Ammon's horn (tissue), 1 donor: ENCODE measurements at regions not wholly inside any gene's neighbourhood (a gene's known extent, or its start where the extent isn't known, plus 50 kb on each side); places are given as distances from the start of the nearest gene placed in this dataset.
A peak's percentile ranks its signal among the peaks of the same experiment; 100 is the strongest.
"Not testable (repeated sequence)": the region's sequence is repeated elsewhere in the genome, so short reads cannot be mapped to it uniquely, and the experiment has no call there.

Experiments used
- DNase-seq: peaks from one replicate; pipeline ENCODE4 v3.0.0-alpha.2; 2016; ENCODE audit warnings: low spot score

DNA sequence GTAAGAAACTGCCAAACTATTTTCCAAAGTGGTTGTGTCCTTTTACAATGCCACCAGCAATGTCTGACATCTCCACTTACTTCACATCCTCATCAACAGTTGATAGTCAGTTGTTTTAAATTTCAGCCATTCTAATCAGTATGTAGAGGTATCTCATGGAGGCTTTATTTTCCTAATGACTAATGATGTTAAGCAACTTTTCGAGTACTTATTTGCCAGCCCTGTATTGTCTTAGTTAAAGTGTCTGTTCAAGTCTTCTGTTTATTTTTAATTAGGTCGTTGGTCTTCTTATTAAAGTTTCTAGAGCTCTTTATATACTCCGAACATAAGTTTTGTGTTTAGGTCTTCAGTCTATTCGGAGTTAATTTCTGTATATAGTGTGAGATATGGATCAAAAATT, 54.9 kb upstream of the NBPF12 start:
- not testable (repeated sequence) for DNase-seq

DNA sequence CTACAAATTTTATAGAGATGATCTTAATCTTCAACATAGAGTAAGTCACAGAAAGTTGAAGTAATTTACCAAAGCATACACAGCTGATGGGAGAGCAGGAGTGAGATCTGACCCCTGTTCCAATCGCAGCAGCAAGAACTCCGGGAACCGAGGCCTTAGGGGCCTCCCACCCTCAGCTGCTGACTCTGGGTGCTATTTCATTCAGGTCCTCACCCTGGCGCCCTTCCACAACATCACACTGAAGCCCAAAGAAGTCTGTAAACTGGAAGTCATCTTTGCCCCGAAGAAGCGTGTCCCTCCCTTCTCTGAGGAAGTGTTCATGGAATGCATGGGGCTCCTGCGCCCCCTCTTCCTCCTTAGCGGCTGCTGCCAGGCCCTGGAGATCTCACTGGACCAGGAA, 57.0 kb upstream of the NBPF12 start:
- not testable (repeated sequence) for DNase-seq

DNA sequence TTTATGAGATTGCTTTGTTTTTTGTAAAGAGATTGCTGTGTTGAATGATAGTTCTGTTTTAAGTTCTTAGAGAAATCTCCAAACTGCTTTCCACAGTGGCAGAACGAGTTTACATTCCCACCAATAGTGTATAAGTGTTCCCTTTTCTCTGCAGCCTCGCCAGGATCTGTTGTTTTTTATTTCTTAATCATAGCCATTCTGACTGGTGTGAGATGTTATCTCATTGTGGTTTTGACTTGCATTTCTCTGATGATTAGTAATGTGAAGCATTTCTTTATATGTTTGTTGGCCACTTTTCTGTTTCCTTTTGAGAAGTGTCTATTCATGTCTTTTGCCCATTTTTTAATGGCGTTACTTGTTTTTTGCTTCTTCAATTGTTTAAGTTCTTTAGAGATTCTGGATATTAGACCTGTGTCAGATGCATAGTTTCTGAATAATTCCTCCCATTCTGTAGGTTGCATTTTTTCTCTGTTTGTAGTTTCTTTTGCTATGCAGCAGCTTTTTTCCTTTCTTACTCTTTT, 74.3 kb upstream of the NBPF12 start:
- not testable (repeated sequence) for DNase-seq

DNA sequence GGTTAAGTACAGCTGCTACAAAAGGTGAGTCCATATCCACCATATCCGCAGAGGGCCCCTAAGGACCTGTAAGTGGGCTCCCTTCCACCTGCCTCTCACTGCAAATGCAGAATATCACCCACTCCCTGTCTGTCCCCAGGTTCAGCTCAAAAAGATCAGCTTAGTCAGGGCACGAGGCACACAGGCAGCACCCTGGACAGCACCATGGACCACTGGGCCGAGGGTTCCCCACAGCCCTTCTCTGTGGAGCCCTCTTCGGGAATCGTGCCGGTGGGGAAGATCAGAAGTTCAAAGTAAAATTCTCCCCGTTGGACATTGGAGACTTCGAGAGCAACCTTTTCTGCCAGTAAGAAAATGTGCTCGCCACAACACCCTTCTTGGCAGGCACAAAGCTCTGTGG, 85.0 kb upstream of the NBPF12 start:
- not testable (repeated sequence) for DNase-seq

DNA sequence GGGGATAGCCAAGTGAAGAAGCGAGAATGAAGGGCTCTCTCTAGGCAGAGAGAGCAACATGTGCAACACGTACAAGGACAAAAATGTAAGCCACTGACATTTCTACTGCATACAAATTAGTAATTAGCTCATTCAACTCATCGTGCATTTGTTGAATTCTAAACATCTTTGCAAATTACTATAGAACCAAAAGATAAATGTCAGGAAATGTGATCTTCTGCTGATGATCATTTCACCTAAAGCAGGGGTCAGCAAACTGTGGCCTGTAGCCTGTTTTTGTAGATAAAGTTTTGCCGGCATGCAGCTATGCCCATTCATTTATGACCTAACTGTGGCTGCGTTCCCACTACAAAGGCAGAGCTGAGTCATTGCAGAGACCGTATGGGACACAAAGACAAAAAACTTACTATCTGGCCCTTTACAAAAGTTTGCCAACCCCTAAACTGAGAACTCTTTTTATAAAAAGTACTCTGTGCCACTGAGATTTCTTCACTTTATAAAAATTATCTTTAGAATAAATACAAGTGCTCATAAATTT, 87.7 kb upstream of the NBPF12 start:
- DNase-seq, result not testable (repeated sequence)

DNA sequence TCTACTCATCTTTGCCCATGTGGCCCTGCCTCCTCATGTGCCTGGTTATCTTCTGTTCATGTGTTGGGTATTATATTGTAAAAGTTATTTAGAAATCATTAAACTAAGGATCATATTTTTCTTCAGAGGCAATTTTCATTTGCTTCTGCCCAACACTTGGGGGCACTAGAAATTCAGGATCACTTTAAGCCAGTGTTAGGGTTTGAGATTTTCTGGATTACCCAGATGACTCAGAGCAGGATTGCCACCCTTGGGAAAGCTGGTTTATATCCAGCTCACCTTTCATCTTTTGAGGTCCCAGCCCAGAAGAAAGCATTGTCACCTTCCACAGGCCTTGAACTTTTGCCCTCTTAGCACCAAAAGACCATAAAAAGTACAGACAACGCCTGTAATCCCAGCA, 99.4 kb upstream of the NBPF12 start:
- DNase-seq, result not testable (repeated sequence)

DNA sequence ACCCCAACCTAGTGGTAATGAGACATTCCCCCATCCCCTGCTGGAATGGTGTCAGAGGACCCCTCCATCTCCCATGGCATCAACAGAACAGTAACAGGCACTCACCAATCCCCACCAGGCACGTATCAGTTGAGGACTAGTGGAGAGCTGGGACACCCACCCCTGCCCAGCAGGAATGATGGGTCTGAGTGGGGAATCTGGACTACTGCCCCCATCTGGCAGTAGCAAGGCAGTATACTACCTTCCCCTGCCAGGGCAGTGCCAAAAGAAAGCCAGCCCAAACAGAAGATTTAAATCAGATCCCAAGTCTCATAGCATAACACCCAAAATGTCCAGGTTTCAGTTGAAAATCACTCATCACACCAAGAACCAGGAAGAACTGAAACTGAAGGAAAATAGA, 111.2 kb upstream of the NBPF12 start:
- DNase-seq, result not testable (repeated sequence)

DNA sequence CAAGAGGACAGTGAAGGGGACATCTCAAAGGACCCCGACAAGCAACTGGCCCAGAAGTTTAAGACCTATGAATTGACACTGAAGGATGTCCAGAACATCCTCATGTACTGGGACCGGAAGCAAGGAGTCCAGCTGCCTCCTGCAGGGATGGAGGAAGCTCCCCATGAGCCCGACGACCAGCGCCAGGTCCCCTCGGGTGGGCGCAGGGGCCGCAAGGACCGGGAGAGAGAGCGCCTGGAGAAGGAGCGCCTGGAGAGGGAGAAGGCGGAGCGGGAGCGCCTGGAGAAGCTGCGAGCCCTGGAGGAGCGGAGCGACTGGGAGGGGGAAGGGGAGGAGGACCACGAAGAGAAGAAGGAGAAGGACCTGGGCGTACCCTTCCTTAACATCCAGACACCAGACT, 143.9 kb upstream of the NBPF12 start:
- not testable (repeated sequence) for DNase-seq

DNA sequence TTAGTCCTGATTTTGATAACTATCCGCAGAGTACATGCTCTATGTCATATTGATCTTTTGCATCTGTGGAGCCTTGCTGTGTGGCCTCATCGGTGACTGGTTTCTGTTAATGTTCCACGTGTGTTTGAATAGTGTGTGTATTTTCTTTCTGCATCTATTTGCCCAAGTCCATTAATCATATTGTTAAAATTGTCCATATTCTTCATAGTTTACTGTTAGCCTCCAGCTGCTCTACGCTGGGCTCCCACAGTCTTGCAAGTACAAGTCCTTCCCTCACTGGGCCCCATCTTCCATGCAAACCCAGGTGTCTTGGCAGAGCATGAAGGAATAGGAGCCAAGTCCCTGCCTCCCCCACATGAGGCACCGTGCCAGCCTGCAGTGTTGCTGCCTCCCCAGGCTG, 145.4 kb upstream of the NBPF12 start:
- peak; percentile 16 for DNase-seq

DNA sequence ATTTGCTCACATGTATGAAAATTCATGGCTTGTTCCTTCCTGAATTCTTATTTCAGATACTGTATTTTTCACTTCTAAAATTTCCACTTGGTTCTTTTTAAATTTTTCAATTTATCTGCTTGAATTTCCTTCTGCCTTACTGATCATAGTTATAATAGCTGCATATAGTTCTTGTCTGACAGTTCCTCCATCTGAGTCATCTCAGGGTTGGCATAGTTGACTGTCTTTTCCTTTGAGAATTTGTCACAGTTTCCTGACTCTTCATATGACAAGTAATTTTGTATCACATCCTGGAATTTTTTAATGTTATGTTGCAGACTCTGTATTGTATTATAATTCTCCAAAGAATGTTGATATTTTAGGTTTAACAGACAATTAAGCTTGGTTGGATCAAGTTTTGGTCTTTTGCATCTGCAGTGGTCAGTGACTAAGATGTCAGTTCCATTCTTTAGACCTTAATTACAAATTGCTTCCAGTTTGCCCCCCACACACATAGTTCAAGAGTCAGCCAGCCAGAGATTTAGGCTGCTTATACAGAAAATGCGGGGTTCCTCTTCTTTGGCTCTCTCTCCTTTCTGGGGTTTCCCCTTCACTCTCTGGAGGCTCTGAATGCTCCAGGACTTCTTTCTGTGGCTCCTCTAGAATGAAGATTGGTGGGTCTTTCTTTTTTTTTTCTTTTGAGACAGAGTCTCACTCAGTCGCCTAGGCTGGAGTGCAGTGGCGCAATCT, 153.7 kb upstream of the NBPF12 start:
- DNase-seq, result not testable (repeated sequence)

DNA sequence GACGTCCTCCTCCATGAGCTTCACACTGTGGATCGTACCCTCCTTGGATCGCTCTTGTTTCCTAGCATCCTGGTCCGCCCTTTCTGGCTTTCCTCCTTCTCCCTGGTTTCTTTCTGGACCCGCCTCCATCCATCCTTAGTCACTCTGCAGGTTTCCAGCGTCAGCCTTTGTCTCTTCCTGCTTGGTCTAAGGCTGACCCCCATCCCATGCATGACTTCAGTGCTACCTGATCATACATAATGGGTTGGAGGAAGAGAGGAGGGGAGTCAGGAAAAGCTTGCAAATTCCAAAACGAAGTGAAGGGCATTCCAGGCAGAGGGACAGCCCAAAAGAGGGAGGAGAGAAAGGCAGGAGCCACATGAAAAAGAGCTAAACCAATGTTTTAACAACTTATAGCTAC, 156.9 kb upstream of the NBPF12 start:
- not testable (repeated sequence) for DNase-seq

DNA sequence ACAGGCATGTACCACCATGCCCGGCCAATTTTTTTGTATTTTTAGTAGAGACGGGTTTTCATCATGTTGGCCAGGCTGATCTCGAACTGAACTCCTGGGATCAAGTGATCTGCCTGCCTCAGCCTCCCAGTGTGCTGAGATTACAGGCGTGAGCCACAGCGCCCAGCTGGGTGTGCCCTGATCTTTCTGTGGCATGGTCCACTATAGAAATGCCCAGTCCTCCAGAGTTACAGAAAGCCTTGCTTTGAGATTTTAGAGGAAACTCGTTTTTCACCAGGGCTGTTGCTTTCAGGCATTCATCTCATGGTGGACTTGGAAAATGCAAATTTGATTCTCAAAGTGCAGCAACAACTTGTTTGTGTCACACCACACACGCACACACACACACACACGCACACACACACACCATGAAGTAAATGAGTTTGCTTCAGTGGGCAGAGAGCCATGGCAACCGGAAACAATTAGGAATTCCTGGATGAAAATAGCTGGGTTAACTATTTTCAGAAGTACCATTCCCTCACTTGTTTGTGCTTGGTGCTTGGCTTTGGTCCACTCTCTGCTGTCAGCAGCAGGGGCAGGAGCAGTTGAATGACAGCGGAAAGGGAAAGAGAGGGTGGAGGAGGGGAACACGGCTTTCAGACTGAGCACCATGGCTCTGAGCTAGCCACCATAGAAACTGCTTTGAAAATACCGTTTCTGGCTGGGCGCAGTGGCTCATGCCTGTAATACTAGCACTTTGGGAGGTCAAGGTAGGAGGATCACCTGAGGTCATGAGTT, 160.1 kb upstream of the NBPF12 start:
- peak; percentile 50 for DNase-seq

DNA sequence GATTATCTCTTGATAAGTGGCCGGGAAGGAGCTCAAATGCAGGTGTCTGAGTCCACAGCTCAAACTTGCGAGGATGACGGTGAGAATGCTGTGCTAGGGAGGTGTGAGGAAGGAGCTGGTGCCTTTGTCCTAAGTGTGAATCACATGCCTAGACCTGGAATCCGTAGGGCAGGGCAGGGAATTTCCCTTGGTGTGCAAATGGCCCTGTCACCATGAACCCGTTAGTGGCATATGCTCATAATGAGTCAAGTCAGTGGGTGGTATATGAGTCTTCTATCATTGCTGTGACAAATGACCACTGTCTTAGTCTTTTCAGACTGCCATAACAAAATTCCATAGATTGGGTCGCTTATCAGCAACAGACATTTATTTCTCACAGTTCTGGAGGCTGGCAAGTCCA, 163.1 kb upstream of the NBPF12 start:
- not testable (repeated sequence) for DNase-seq

DNA sequence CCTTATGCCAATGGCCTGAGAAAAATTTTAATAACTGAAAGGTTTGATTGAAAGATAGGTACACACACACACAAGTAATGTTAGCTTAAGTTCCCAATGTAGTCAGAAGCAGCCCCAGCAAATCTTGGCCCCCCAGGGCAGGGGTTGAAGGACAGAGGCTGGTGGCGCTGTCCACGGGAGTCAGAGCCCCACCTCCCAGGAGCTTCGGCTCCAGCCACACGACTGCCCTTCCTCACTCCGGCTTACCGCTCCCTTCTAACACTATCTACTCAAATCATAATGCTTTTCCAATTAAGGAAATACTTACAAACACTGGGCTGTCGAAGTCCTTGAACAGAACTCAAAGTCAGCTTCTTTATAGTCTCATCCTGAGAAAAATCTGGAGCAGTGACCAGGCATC, 163.9 kb upstream of the NBPF12 start:
- DNase-seq, result not testable (repeated sequence)

DNA sequence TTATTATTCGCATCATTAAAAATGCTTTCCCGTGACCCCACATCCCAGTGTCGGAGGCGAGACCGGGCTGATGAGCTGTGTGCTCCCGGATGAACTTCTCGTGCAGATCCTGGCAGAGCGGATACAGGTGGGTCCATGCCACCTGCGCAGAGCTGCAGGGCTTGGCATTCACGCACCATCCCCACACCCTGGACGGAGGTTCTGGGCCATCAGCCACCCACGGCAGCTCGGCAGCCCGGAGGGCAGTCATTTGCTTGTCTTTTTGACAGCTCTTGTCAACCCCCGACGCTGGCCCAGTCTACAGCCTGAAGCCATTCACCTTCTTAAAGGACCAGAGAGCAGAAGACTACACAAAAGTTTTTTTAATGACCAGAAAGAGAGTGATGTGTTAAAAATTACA, 166.7 kb upstream of the NBPF12 start:
- DNase-seq, result not testable (repeated sequence)

DNA sequence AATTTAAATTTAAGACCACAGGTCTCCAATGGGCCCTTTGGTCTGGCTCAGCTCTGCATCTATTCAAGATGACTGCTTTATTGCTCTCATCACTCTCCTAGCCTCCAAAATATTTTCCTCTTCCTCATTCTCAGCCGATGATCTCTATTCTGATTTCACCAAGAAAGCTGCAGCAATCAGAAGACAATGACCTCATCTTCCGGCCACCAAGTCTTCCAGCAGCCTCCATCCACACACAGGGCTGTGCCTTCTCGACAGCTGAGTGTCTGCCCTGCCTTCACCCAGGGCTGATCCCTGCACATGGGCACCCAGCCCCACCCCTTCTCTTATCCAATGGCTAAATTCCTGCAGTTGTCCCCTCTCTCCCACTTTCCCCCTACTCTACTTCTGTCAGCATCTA, 167.1 kb upstream of the NBPF12 start:
- DNase-seq, result not testable (repeated sequence)

DNA sequence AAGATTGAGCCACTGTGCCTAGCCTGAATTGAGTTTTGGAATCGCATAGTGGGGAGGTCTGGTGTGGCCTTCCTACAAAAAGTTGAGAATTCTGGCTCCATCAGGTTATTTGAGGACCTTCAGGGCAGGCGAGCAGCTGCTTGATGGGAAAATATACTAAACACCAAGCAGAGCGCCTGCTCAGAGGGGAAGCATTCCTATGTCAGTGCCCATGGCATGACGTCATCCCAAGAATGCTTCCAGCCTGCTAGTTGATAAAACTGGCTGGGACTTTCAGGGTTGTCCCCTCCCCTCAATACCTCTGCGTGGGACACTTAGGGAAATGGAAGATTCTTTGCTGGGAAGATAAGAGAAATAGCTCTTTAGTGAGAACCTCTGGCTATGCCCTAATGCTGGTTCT, 174.9 kb upstream of the NBPF12 start:
- not testable (repeated sequence) for DNase-seq

DNA sequence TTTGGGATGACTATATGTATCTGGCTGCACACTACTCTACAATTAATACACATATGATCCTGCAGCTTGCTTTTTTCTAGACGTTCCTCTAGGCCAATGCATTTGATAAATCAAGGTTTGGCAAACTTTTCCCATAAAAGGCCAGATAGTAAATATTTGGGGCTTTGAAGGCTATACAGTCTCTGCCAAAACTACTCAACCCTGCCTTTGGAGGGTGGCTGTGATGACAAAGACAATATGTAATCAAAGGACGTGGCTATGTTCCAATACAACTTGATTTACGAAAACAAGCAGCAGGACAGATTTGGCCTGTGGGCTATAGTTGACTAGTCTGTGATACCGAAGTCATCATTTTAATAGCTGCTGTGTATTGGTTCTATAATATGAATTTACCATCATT, 181.3 kb upstream of the NBPF12 start:
- DNase-seq, result not testable (repeated sequence)

DNA sequence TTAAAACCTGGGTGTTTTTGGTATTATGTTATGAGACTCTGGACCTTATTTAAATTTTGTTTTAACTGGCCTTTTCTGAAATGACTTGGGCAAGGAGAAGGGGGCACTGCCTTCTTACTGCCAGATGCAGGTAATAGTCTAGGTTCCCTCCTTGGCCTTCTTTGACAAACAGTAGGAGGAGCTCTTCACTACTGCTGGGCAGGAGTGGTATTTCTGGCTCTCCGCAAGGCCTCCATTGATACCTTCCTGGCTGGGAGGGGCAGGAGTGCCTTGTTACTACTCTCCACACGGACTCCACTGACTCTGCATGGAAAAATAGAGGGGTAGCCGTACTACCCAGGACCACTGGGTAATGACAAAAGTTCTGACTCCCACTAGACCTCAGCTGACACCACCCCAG, 189.4 kb upstream of the NBPF12 start:
- DNase-seq, result not testable (repeated sequence)

DNA sequence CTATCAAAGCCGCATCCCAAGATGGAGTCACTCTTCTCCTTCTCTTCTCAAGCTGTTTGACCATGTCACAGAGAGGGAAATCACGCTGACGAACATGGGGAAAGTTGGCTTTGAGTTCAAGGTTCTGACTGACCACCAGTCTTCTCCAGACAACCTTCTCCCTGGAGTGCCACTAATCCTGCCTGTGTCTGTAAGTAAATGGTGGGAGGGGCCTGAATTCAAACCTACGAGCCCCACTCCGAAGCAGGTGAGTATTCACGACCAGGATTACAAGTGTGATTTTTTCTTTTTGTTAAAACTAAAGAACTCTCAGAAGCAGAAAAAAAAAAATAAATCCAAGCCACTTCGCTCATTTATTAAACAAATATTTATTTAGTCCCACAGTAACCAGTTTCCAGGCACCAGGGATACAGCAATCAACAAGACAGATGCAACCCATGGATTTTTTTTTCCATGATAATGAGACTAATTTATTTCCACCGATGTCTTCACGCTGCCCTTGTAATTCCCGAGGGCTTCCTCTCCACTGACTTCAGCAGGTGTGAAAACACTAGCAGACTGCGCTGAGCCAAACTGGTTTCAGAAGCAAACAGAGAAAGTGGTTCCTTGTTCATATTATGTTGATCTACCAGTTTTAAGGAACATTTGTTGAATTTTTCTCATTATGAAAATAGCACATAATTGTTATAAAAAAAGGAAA, 206.0 kb upstream of the NBPF12 start:
- not testable (repeated sequence) for DNase-seq

DNA sequence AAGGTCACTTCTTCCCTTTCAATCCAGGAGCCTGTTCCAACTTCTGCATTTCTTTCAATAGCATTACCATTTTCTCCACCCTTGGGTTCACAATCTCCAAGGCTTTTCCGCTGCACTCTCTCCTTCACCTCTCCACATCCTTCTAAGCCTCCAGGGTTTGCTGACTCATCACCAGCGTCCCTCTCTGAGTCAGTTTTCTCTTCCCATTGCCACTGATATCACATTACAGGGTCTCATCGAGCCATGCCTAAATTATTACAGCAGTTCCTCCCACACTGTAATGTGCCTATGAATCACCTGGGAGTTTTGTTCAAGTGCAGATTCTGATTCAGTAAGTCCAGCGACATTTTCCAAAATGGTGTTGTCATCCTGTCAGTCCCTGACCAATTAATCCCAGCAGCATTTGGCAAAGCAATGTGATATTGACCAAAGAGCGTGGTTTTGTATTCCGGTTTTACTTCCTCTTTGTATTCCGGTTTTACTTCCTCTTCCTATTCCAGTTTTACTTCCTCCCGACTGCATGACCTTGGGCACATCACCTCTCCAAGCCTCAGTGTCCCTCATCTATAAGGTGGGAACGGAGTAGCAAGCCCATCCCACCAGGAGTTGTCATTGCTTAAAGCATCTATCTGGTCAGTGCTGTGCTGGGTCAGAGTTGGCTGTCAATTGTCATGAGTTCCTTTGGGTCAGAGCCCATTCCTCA, 208.3 kb upstream of the NBPF12 start:
- DNase-seq, result not testable (repeated sequence)

DNA sequence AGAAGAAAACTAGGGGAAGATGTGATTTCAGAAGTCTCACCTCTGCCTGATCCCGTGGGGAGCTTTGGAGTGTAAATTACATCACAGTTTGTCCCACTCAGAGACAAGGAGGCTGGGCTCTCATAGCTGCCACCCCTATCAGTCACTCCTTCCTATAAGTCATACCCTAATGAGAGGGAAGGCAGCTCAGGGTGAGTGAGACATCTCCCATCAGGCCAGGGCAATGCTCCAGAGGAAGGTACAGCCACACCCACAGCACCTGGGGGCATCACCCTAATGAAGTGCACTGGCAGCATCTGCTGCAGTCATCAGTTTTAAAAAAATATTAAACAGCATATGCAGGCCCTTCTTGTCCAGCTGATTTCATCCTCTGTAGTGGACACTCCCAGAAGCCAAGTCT, 223.1 kb upstream of the NBPF12 start:
- not testable (repeated sequence) for DNase-seq
